ENCODE measurements at regions not wholly inside any gene's neighbourhood (a gene's known extent, or its start where the extent isn't known, plus 50 kb on each side); places are given as distances from the start of the nearest gene placed in this dataset.

GRCh38 chr2:105604938-105605337 lies 139.8 kb upstream of the NCK2 start:
- no peak overlapping the region for H3K4me3 ChIP-seq (ENCODE audit: low read depth, low read length)
- TF ChIP-seq CTCF (IDR thresholded peaks at IDR 0.05; ENCODE audit: control insufficient read depth, extremely low read depth, insufficient read depth) = no peak
- no peak for DNase-seq (ENCODE audit: low read depth)

- DNase-seq (ENCODE audit: low read depth) = no peak
- TF ChIP-seq CTCF (IDR thresholded peaks at IDR 0.05; ENCODE audit: control insufficient read depth, extremely low read depth, insufficient read depth) = no peak
- H3K4me3 ChIP-seq (ENCODE audit: low read depth, low read length) = no peak overlapping the region
Measured at GRCh38 chr2:105600949-105601794, 143.5 kb upstream of the NCK2 start.

- no peak for DNase-seq (ENCODE audit: low read depth)
- H3K4me3 ChIP-seq (ENCODE audit: low read depth, low read length) = no peak overlapping the region
- no peak for TF ChIP-seq CTCF (IDR thresholded peaks at IDR 0.05; ENCODE audit: control insufficient read depth, extremely low read depth, insufficient read depth)
Measured at GRCh38 chr2:105600602-105600948, 144.1 kb upstream of the NCK2 start.

GRCh38 chr2:105600037-105600442 lies 144.7 kb upstream of the NCK2 start:
- no peak for DNase-seq (ENCODE audit: low read depth)
- no peak for TF ChIP-seq CTCF (IDR thresholded peaks at IDR 0.05; ENCODE audit: control insufficient read depth, extremely low read depth, insufficient read depth)
- H3K4me3 ChIP-seq (ENCODE audit: low read depth, low read length) = no peak overlapping the region

GRCh38 chr2:105598829-105599698 lies 145.6 kb upstream of the NCK2 start:
- no peak for TF ChIP-seq CTCF (IDR thresholded peaks at IDR 0.05; ENCODE audit: control insufficient read depth, extremely low read depth, insufficient read depth)
- DNase-seq (ENCODE audit: low read depth) = no peak
- H3K4me3 ChIP-seq (ENCODE audit: low read depth, low read length) = no peak overlapping the region

- DNase-seq (ENCODE audit: low read depth) = no peak
- TF ChIP-seq CTCF (IDR thresholded peaks at IDR 0.05; ENCODE audit: control insufficient read depth, extremely low read depth, insufficient read depth) = no peak
- no peak overlapping the region for H3K4me3 ChIP-seq (ENCODE audit: low read depth, low read length)
Measured at GRCh38 chr2:105597806-105598803, 146.6 kb upstream of the NCK2 start.

Measured in LNCaP clone FGC (cell line).